ENCODE measurements at regions not wholly inside any gene's neighbourhood (a gene's known extent, or its start where the extent isn't known, plus 50 kb on each side); places are given as distances from the start of the nearest gene placed in this dataset.
A peak's percentile ranks its signal among the peaks of the same experiment; 100 is the strongest.

DNA sequence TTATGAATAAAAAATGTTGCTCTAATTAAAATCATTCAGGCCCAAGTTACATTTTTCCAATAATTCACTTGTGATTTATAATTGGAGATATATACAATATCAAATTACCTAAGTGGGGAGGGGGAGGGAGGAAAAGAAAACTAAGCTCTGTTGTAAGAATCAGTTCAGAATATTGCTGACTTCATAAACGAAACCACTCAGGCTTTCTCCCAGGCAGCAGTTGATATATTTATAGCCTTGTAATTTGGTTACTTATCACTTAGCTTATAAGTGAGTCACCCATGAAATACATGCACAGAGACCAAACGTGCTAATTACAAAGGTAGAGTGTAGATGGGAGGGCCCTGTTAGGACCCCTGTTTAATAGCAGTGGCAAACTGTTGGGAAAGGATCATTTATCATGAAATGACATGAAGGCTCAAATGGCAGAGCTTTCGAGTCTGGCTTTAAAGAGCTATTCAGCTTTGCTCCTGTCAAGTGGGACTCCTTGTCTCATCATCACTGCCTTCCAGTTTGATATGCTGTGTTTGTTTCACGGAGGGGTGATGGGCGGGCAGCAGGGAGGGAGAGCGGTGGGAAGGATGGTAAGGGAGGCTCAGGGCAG is 105.6 kb upstream of the PGRMC2 start:
- no peak for DNase-seq (ENCODE audit: low read depth)

DNA sequence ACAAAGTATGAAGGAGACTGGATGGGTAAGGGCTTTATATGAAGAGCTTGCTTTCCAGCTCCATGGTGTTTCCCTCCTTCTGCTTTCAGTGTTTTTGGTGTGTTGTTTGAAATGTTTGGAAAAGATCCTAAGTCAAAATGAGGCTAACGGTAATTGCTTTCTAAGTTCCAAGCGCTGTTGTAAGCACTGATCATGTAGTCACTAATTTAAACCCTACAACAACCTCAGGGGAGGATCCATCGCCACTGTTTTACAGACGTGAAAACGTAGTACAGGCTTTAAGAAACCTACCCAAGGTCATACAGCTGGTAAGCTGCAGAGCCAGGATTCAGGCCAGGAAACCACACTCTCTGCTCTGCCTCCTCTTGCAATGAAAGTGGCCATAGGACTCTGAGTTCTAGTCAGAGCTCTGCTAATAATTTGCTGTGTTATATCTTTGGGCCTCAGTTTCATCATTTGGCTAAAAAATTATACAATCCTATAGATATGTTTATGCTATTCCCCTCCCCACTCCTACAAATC is 102.9 kb upstream of the PGRMC2 start:
- no peak for DNase-seq (ENCODE audit: low read depth)

DNA sequence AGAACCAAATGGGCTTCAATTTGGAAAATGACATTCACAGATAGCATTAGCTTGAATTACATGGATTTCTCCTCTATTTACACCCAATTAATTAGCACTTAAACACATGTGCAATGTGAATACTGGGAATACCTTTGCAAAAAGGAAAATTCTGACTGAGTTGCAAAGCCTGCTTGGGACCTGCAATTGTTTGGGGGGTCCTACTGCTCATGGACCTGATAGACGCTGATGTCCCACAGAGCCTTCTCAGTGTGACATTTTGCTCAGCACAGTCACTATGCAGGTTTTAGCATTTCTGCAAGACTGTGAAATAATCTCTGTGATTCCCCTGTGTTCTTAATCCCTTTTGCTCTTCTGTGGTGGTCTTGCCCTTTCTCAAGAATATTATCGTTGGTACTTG is 101.2 kb upstream of the PGRMC2 start:
- DNase-seq (ENCODE audit: low read depth), result no peak

DNA sequence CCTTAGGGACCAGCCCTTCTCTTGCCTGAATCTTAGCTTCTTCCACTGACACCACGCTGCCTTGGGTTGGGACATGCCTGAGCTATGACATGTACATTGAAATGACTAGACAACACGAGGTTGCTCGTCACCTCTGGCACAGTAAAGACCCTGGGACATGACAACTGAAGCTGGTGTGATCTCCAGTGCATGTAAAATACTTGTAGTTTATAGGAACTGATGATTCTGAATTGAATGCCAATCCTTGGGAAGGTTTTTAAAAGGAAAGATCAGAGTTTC is 100.7 kb upstream of the PGRMC2 start:
- DNase-seq (ENCODE audit: low read depth), result no peak

DNA sequence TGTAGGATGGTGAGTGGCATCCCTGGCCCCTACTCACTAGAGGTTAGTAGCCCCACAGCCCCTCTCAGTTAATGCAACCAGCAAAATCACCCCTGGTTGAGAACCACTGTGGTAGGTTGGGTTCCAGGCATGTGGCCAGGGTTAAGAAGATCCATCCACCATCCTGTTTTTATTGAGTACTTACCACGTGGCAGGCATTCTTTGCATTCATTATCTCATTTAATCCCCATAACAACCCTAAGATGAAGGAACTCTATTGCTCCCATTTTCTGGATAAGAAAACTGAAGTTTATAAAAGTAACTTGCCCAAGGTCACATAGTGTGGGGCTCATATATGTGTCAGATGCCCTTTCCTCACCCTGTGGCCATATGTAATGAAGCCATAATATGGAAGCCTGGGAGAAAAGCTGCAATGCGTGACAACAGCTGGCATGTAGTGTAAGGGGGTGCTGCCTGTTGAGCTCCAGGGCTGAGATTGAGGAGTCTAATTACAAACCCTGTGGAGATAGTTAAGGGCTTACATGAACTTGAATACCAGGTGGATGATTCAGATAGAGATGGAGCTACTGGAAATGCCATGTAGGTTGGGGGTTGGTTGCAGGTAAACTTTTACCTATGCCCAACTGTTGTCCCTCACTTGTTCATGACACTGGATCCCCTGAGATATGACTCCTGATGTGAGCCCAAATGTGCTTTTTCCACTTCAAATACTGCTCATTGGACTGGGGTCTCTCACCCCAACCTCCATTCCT is 100.2 kb upstream of the PGRMC2 start:
- DNase-seq (ENCODE audit: low read depth), result peak; percentile 20

DNA sequence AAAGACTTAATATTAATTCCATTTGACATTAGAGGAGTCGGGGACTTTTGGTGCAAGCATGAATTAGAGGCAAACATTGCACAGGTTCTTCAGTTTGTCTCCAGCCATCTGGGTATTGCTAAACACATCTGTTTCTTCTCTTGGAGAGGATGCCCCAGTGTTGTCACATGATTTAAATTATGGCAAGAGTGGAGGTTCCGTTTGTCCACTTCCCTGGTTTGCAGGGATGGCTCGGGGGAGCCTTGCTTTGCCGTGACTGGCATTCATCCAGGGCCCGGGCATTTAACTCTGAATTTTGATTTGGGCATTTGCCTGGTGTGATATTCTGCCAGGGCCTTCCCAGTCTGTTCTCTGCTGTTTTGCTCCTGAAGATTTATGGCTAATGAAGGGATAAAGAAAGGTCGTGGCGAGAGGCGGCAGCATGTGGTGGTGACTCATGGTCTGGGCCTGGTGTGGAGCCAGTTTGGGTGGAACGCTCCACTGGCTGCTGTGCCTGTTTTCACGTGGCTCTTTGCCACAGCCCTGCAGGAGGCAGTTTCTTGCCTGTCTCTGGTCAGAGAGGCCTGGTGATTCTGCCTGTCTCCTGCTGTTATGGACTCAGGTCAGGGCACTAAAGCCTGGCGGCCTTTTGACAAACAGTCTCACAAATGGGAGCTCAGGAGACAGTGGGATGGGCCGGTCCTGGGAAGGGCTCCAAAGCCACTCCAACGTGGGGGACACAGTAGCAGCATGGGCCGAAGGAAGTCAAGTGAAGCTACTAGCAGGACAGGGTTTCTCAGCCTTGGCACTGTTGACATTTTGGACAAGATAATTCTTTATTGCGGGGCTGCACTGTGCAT is 99.4 kb upstream of the PGRMC2 start:
- peak; percentile 96 for DNase-seq (ENCODE audit: low read depth)

DNA sequence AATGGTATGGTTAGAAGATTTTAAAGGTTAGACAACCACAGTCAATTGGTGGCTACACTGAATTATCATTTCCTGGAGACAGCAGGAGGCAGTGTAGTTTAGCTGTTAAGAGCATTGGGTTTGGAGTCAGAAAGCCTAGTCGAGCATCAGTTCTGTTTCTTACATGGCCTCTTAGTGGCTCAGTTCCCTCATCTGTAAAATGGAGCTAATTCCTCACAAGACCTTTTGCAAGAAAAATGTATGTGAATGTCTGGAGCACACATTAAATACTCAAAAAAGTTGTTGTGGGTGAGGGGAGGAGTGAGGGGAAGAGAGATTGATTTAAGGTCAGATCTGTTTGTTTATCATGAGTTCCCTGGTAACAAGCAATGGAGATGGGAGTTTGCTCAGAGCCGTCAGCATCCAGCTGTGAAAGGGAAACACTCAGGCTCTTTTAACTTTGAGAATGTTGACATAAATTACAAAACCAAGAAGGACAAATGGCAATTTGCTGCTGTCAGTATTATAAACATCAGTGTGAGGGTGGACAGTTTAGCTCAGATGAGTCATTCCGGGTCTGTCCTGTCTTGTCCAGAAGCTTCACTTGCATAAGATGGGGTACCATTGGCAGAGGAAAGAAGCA is 98.2 kb upstream of the PGRMC2 start:
- DNase-seq (ENCODE audit: low read depth), result peak; percentile 34

DNA sequence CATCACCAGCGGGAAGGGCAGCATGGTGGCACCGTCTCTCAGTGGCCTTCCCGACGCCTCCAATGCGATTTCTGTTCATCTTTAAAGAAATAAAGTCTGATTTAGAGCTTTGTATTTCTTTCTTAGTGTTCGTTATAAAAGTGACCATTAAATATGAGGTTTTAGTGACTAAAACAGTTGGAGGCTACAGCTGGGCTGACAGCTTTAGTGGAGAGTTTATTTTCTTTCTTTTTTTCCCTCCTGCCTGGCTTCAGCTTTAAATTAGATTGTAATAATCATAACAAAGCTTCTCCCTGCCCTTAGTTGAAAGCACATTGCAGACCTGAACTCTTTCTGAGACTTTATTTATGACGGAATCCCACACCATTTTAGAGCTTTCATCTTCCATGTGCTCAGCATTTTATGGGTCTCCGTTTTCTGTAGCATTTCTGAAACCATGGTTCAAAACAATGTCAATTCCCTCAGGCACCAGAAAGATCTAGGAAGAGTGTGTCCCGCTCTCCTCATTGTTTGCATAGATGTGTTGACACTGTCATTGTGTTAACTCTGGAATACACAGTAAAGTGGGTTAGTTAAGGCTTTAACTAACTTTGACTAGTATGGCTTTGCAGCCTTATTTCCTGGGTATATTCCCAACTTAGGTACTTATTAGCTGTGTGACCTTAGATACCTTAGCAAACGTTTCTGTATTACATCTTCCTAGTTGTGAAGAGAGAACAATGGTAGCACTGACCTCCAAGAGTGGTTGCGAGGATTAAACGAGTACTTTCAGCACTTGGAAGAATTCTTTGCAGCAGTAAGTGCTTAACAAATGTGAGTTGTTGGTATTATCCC is 97.4 kb upstream of the PGRMC2 start:
- no peak for DNase-seq (ENCODE audit: low read depth)

DNA sequence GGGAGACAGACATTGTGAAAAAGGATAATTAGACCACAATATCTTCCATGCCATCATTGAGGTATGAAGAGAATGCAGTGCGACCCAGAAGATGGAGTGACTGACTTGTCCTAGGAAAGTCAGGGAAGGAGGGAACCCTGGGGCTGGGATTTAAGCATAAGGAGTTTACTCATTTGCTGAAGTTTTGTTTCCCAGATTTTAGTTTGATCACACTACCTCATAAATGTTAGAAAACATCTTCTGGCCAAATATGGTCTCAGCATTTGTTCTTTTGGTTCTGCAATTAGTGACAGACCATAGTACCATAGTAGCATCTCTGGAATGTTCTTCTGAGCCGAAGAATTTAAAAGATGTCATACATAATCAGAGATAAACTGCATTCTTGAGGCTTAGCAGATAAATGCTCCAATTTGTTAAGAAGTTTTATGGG is 96.5 kb upstream of the PGRMC2 start:
- no peak for DNase-seq (ENCODE audit: low read depth)

DNA sequence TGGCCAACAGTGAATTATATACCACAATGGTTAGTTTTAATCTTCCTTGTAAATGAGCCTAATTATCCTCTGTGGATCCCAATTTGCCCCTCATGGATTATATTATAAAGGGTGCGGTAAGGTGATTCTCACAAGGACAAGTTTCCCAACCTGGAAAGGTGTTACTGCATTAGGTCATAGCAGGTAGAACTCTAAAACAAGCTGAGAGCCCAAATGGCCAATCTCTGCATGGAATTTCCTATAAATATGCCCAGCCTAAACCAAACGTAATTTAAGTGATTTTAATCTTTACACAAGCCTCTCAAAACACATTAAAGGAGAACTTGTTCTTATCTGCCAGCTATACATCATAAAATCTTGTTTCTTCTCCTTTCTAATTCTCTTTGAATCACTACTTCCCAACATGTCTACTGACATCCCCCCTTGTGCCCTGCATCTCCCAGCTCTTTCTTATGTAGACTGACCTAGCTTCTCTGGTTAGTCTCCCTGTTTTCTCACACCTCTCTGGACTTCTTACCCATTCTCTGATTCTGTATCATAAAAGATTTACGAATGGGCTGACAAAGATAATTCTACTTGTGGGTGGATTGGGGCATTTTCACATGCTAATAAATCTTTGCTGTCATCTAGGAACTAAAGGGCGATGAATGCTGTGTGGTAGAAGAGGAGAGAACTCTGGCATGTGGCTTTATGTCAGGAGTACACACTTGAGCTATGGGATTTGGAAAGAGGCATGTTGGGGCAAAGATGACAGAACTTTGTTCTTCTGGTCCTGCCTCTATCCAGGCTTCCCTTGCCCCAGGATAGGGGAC is 94.3 kb upstream of the PGRMC2 start:
- no peak for DNase-seq (ENCODE audit: low read depth)

DNA sequence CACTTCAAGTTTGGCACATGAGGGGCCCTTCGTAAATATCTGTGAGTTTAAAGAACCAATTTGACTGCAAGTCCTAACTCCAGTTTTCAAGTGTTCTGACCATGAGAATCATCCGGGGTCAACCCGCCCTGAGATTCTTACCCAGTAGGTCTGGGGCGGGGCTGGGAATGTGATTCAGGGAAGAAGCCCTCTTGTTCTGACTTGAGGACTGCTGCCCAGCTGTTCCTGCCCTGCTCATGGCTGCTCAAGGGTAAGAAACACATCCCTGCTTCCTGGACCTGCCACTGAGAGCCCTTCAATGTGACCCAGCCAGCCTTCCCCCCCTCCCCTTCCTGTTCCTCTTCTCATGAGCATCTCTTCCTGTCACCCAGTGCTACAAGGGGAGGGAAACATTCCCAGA is 92.7 kb upstream of the PGRMC2 start:
- DNase-seq (ENCODE audit: low read depth), result no peak

DNA sequence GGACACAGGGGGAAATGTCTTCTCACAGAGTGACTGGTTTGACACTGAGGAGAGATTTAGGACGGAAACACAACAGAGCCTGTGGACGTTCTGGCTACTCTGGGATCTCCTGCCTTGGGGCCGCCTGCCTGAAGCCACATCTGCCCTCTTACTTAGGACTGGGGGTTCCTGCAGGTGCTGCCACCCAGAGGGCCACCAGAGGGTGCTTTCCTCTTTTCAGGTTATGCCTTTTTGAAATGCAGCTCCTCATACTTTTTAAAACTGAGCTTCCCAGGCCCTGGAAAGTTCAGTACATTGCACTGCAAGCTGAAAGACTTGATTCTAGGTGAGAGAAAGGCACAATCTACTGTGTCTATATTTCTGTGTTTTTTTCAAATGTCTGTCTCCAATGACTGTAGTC is 92.2 kb upstream of the PGRMC2 start:
- DNase-seq (ENCODE audit: low read depth), result peak; percentile 28

DNA sequence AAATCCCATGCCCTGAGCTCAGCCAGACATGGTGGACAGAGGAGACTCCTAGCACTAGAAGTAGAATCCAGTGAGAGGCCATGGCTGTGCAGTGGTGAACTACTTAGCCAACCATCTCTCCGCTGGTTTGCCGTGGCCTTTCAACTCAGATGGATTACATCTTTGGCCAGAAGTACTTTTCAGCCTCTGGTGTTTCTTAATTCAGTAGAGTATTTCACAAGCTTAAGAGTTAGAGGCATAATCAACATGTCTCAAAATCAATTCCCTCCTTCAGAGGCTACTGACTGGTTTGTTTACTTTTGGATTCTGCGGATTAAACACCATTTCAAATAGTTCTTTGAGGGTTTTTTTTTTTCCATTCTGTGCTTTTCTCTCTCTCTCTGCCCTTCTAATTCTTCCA is 91.1 kb upstream of the PGRMC2 start:
- no peak for DNase-seq (ENCODE audit: low read depth)

DNA sequence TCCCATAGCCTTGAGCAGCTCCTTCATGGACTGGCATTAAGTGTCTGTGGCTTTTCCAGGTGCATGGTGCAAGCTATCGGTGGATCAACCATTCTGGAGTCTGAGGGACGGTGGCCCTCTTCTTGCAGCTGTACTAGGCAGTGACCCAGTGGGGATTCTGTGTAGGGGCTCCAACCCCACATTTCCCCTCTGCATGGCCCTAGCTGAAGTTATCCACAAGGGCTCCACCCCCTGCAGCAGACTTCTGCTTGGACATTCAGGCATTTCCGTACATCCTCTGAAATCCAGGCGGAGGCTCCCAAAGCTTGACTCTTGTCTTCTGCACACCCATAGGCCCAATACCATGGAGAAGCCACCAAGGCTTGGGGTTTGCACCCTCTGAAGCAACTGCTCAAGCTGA is 89.3 kb upstream of the PGRMC2 start:
- DNase-seq (ENCODE audit: low read depth), result no peak

DNA sequence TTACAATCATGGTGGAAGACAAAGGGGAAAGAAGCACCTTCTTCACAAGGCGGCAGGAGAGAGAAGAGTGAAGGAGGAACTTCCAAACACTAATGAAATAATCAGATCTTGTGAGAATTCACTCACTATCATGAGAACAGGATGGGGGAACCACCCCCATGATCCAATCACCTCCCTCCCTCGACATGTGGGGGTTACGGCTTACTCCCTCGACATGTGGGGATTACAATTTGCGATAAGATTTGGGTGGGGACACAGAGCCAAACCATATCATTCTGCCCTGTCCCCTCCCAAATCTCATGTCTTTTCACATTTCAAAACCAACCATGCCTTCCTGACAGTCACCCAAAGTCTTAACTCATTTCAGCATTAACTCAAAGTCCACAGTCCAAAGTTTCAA is 88.7 kb upstream of the PGRMC2 start:
- DNase-seq (ENCODE audit: low read depth), result no peak

DNA sequence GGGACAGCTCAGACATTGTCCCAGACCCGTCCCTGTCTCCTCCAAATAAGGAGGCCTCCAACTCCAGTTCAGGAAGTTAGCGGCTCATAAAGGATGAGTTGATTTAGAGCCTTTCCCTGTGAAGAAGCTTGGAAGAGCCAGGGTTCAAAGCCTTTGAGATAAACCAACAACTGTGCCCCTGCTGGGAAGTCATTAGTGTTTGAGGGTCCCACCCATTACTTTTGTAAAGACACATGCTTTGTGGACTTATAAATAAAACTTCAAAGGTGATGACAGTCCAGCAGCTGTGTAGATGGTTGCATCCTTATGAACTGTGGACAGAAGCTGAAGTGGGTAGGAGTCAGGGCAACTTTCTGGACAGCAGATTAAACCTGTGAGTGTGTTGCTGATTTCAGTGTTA is 86.0 kb upstream of the PGRMC2 start:
- no peak for DNase-seq (ENCODE audit: low read depth)

DNA sequence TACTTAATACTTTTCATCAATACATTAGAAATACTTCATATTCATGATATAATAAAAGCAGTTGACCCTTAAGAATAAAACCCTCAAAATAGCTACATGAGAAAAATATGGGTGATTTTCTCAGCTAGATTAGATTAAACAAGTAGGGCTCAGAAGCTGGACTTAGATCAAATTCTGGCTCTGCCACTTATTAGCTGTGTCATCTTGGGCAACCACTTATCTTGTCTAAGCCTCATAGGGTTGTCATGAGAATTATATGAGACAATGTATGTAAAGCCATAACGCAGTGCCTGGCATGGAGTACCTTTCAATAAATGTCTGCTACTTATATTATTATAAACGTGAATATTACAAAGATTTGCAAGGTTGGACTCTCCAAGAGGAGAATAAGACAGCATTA is 84.3 kb upstream of the PGRMC2 start:
- no peak for DNase-seq (ENCODE audit: low read depth)

DNA sequence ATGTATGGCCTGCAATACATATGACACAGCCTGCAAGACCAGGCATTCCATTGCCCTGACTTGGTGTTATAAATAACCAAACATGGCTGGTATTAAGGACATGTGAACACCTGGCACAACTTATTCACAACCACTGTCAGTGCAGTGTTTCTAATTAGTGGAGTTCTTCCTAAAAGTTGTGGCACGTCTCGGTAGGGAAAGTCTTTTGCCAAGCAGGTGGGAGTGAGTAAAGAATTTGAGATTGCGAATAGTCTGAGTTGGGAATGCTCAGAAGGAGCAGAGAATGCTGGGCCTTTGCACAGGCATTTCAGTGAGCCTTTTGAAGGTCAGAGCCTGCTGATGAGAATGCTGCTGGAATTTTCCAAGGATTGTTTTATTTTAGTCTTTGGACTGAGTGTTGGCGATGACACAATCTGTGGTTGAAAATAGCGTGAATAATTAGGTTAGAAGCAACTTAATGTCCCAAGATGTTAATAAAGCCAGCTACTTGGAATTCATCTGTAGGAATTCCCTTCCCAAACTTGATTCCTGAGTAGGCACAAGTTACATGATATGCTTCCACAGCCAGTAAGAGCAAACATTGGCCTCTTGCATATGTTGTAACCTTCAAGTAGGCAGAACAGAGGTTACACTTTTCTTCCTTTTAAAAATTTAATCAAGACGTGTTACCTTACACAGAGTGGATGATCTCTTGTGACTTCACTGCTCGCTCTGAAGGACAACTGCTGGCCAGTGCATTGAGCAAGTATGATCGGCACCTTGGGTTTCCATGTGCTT is 83.6 kb upstream of the PGRMC2 start:
- no peak for DNase-seq (ENCODE audit: low read depth)

DNA sequence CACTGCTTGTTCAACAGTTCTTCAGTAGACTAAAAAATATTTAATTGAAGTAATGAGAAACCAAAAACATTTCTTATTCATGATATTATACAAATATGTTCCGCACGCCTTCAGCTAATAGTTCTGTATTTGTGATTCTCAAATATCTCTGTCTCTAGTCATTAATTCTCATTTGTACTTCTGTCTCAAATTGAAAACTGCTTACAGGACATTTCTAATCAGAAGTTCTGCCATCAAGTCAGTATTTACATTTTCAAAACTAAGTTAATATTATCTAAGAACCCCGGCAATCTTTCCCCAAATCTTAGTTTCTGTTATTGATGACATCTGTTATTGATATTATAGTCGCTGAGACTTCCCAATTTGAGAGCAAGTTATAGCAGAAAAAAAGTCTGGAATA is 78.6 kb upstream of the PGRMC2 start:
- no peak for DNase-seq (ENCODE audit: low read depth)
